Astrocyte of the cerebellum (primary cell): ENCODE measurements at regions not wholly inside any gene's neighbourhood (a gene's known extent, or its start where the extent isn't known, plus 50 kb on each side); places are given as distances from the start of the nearest gene placed in this dataset.
A peak's percentile ranks its signal among the peaks of the same experiment; 100 is the strongest.

Experiments
- DNase-seq: peaks from one replicate; pipeline ENCODE4 v3.0.0-alpha.2; 2011; ENCODE audit warnings: low read depth
- H3K4me3 ChIP-seq: 2 replicates; pipeline ENCODE4 v1.5.1; 2011; ENCODE audit warnings: mild to moderate bottlenecking, low read depth, low read length, moderate library complexity
- CTCF ChIP-seq: IDR thresholded peaks from 2 replicates; pipeline ENCODE4 v1.5.1; 2012; ENCODE audit warnings: low read length, low read depth, moderate library complexity, mild to moderate bottlenecking; ENCODE audit errors: missing control alignments
- in situ Hi-C: cut with HindIII; loops from 2 replicates; pipeline ENCODE4 v1.10.0; 2017; ENCODE audit warnings: low sequenced_read_pairs

- DNase-seq: no peak
- TF ChIP-seq CTCF: no peak
- no peak overlapping the region for H3K4me3 ChIP-seq
- in situ Hi-C loops: no loop called here
Observed at GRCh38 chr12:115160271-115161128, 476.5 kb upstream of the TBX3 start.

GRCh38 chr12:115158816-115159215, 474.8 kb upstream of the TBX3 start:
- in situ Hi-C loops: no loop called here
- DNase-seq: no peak
- no peak overlapping the region for H3K4me3 ChIP-seq
- TF ChIP-seq CTCF: no peak

GRCh38 chr12:115155665-115156645, 472.0 kb upstream of the TBX3 start:
- peak; percentile 88 for DNase-seq
- TF ChIP-seq CTCF: no peak
- H3K4me3 ChIP-seq: no peak overlapping the region
- in situ Hi-C loops: no loop called here

GRCh38 chr12:115149685-115150378, 465.9 kb upstream of the TBX3 start:
- no peak overlapping the region for H3K4me3 ChIP-seq
- peak; percentile 66 for DNase-seq
- in situ Hi-C loops: loop anchor here (5.0 kb wide), 1 partner anchor 463 kb away; no protein-coding TSS in a partner anchor
- no peak for TF ChIP-seq CTCF

GRCh38 chr12:115149279-115149678, 465.3 kb upstream of the TBX3 start:
- TF ChIP-seq CTCF: no peak
- in situ Hi-C loops: loop anchor here (5.0 kb wide), 1 partner anchor 462 kb away; no protein-coding TSS in a partner anchor
- no peak for DNase-seq
- no peak overlapping the region for H3K4me3 ChIP-seq

GRCh38 chr12:115147916-115148315, 463.9 kb upstream of the TBX3 start:
- in situ Hi-C loops: loop anchor here (5.0 kb wide), 1 partner anchor 461 kb away; no protein-coding TSS in a partner anchor
- TF ChIP-seq CTCF: no peak
- no peak for DNase-seq
- H3K4me3 ChIP-seq: no peak overlapping the region
